ENCODE measurements at regions not wholly inside any gene's neighbourhood (a gene's known extent, or its start where the extent isn't known, plus 50 kb on each side); places are given as distances from the start of the nearest gene placed in this dataset.

- TF ChIP-seq, protein P1, sequence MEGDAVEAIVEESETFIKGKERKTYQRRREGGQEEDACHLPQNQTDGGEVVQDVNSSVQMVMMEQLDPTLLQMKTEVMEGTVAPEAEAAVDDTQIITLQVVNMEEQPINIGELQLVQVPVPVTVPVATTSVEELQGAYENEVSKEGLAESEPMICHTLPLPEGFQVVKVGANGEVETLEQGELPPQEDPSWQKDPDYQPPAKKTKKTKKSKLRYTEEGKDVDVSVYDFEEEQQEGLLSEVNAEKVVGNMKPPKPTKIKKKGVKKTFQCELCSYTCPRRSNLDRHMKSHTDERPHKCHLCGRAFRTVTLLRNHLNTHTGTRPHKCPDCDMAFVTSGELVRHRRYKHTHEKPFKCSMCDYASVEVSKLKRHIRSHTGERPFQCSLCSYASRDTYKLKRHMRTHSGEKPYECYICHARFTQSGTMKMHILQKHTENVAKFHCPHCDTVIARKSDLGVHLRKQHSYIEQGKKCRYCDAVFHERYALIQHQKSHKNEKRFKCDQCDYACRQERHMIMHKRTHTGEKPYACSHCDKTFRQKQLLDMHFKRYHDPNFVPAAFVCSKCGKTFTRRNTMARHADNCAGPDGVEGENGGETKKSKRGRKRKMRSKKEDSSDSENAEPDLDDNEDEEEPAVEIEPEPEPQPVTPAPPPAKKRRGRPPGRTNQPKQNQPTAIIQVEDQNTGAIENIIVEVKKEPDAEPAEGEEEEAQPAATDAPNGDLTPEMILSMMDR (conservative IDR thresholded peaks at IDR 0.05; ENCODE audit: low read depth, low read length), result no peak
- no peak for TF ChIP-seq EZH2 (IDR thresholded peaks at IDR 0.05; ENCODE audit: low read length, unreplicated experiment)
- TF ChIP-seq EZH2phosphoT487 (IDR thresholded peaks at IDR 0.05; ENCODE audit: borderline replicate concordance, low read length), result no peak
- Histone ChIP-seq H3K9ac (ENCODE audit: low read length) (no peak overlapping the region), H3K27me3 (ENCODE audit: low read length) (no peaks in the 10 kb centered on the region), H3F3A (ENCODE audit: low read length, unreplicated experiment) (no peaks in the 10 kb centered on the region), H3K36me3 (ENCODE audit: low read depth, low read length) (no peaks in the 10 kb centered on the region), H3K79me2 (ENCODE audit: low read length) (no peaks in the 10 kb centered on the region), H3K9me3 (ENCODE audit: low read length) (no peaks in the 10 kb centered on the region), H3K4me2 (ENCODE audit: low read length) (no peak overlapping the region), H2AFZ (ENCODE audit: low read length) (no peak overlapping the region), H3K4me1 (ENCODE audit: insufficient read depth, low read length) (no peaks in the 10 kb centered on the region), H4K20me1 (ENCODE audit: low read length) (no peaks in the 10 kb centered on the region), H3K9me2 (replicated peaks; ENCODE audit: low read length) (no peaks in the 10 kb centered on the region), H3K4me3 (ENCODE audit: low read length) (no peak overlapping the region), H3K27ac (ENCODE audit: low read length) (no peak overlapping the region)
- intact Hi-C loops (cut with micrococcal nuclease), result no loop called here
- ATAC-seq (no peak), DNase-seq (no peak)
- ChIA-PET CTCF (no interaction called here), POLR2A (ENCODE audit: unreplicated experiment) (no interaction called here)
- no TSS peak for BruUV-seq (replicated peaks)
These were observed 101.7 kb upstream of the NTRK2 start for GRCh38 chr9:84567805-84568204.

DNA sequence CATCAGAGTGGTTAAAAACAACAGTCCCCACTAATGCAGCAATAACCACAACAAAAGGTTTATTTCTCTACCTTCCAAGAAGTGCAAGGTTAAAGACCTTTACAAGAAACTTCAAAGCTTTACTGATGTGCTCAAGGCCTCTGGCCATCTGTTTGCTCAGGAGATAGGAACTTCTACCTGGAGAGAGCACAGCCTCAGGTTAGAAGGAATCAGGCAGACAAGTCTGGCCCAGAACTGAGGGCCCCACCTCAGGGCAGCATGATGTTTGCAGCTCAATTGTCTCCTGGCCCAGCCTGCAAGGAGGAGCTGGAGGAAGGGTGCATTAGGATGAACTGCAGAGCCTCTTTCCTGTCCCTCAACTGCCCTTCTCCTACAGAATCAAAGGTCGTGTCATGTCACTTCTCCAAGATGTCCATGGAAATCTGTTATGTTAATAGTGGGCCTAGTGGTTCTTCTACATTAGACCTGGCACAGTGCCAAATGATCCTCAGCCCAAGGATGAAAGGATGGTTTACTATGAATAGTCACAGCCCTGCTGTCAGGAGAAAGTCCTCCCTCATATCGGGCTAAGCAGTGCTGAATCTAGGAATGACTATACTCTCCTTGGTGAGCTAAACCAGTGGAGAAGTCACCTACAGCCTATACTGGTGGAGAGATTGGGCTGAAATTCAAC lies 98.9 kb upstream of the NTRK2 start:
- H2AFZ ChIP-seq (ENCODE audit: low read length), result no peak overlapping the region
- ATAC-seq (no peak), DNase-seq (no peak)
- H3K27ac ChIP-seq (ENCODE audit: low read length), result no peak overlapping the region
- H3K4me2 ChIP-seq (ENCODE audit: low read length), result no peak overlapping the region
- H3K9ac ChIP-seq (ENCODE audit: low read length), result no peak overlapping the region
- ChIA-PET CTCF (no interaction called here), POLR2A (ENCODE audit: unreplicated experiment) (no interaction called here)
- intact Hi-C loops (cut with micrococcal nuclease), result no loop called here
- H3K4me3 ChIP-seq (ENCODE audit: low read length), result no peak overlapping the region
- no peaks in the 10 kb centered on the region for H3F3A ChIP-seq (ENCODE audit: low read length, unreplicated experiment)
- no peaks in the 10 kb centered on the region for H3K36me3 ChIP-seq (ENCODE audit: low read depth, low read length)
- TF ChIP-seq EZH2 (IDR thresholded peaks at IDR 0.05; ENCODE audit: low read length, unreplicated experiment) (no peak), EZH2phosphoT487 (IDR thresholded peaks at IDR 0.05; ENCODE audit: borderline replicate concordance, low read length) (no peak)
- TF ChIP-seq, protein P1 (conservative IDR thresholded peaks at IDR 0.05; ENCODE audit: low read depth, low read length), result no peak
- no peaks in the 10 kb centered on the region for H3K4me1 ChIP-seq (ENCODE audit: insufficient read depth, low read length)
- H3K9me2 ChIP-seq (replicated peaks; ENCODE audit: low read length), result no peaks in the 10 kb centered on the region
- no peaks in the 10 kb centered on the region for H3K79me2 ChIP-seq (ENCODE audit: low read length)
- BruUV-seq (replicated peaks), result no TSS peak
- H3K9me3 ChIP-seq (ENCODE audit: low read length), result no peaks in the 10 kb centered on the region
- no peaks in the 10 kb centered on the region for H3K27me3 ChIP-seq (ENCODE audit: low read length)
- no peaks in the 10 kb centered on the region for H4K20me1 ChIP-seq (ENCODE audit: low read length)

DNA sequence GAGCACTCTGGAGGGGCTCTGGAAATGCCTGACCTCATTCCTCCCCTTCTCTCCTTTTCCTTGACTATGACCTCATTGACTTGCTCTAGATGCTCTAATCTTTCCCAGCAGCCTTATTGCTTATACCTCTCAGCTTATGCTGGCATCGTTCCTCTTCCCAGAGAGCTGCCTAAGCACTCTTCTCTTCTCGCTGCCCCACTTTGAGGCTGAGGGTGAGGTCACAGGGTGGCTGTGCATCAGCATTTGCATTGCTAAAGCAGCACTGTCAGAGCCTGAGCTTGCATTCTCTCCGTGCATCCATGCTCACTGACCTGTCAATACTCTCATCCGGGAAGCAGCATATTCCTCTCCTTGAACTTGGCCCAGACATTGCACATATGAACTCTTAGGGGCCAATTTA lies 96.4 kb upstream of the NTRK2 start:
- Histone ChIP-seq H3K4me1 (ENCODE audit: insufficient read depth, low read length) (no peaks in the 10 kb centered on the region), H4K20me1 (ENCODE audit: low read length) (no peaks in the 10 kb centered on the region), H3K79me2 (ENCODE audit: low read length) (no peaks in the 10 kb centered on the region), H3K4me3 (ENCODE audit: low read length) (no peak overlapping the region), H3K9me3 (ENCODE audit: low read length) (no peaks in the 10 kb centered on the region), H3K36me3 (ENCODE audit: low read depth, low read length) (no peaks in the 10 kb centered on the region), H3K9me2 (replicated peaks; ENCODE audit: low read length) (no peaks in the 10 kb centered on the region), H2AFZ (ENCODE audit: low read length) (no peak overlapping the region), H3F3A (ENCODE audit: low read length, unreplicated experiment) (no peaks in the 10 kb centered on the region), H3K27ac (ENCODE audit: low read length) (no peak overlapping the region), H3K27me3 (ENCODE audit: low read length) (no peaks in the 10 kb centered on the region), H3K9ac (ENCODE audit: low read length) (no peak overlapping the region), H3K4me2 (ENCODE audit: low read length) (no peak overlapping the region)
- POLR2A ChIA-PET (ENCODE audit: unreplicated experiment), result no interaction called here
- DNase-seq (no peak), ATAC-seq (no peak)
- CTCF ChIA-PET, result no interaction called here
- intact Hi-C loops (cut with micrococcal nuclease), result no loop called here
- no TSS peak for BruUV-seq (replicated peaks)
- no peak for TF ChIP-seq EZH2 (IDR thresholded peaks at IDR 0.05; ENCODE audit: low read length, unreplicated experiment)
- no peak for TF ChIP-seq EZH2phosphoT487 (IDR thresholded peaks at IDR 0.05; ENCODE audit: borderline replicate concordance, low read length)
- TF ChIP-seq, protein P1 (conservative IDR thresholded peaks at IDR 0.05; ENCODE audit: low read depth, low read length), result no peak
